Lung (tissue), 11 donors: ENCODE measurements at regions not wholly inside any gene's neighbourhood (a gene's known extent, or its start where the extent isn't known, plus 50 kb on each side); places are given as distances from the start of the nearest gene placed in this dataset.

ENCODE experiments used
- ATAC-seq: fragments of 200-7000 bp; cut with Tn5 transposase; one replicate; pipeline ENCODE4 v1.9.1; 2020; ENCODE audit warnings: moderate number of reproducible peaks; ENCODE audit not compliant: insufficient read depth, low FRiP score
- DNase-seq, 3 donors: peaks; one replicate each; pipeline ENCODE4 v3.0.0-alpha.2; 2013 to 2017
- H3K27ac ChIP-seq, 2 donors: one replicate each; pipeline ENCODE4 v1.5.1; 2013; ENCODE audit warnings: mild to moderate bottlenecking in 2 of 2, moderate library complexity in 2 of 2, control low read depth in 1 of 2, inconsistent platforms in 1 of 2, low read depth in 1 of 2, low read length in 1 of 2
- H3K27me3 ChIP-seq, 3 donors: one replicate each; pipeline ENCODE4 v1.5.1; 2013; ENCODE audit warnings: low read length in 2 of 3; ENCODE audit not compliant: control insufficient read depth in 3 of 3, insufficient read depth in 3 of 3
- H3K36me3 ChIP-seq, 4 donors: one replicate each; pipeline ENCODE4 v1.5.1; 2013; ENCODE audit warnings: low read length in 4 of 4, mild to moderate bottlenecking in 1 of 4, moderate library complexity in 1 of 4; ENCODE audit not compliant: control insufficient read depth in 4 of 4, insufficient read depth in 4 of 4
- H3K4me1 ChIP-seq, 5 donors: one replicate each; pipeline ENCODE4 v1.5.1; 2013; ENCODE audit warnings: low read length in 5 of 5, mild to moderate bottlenecking in 2 of 5, moderate library complexity in 1 of 5; ENCODE audit not compliant: control insufficient read depth in 5 of 5, insufficient read depth in 5 of 5
- H3K4me3 ChIP-seq: one replicate; pipeline ENCODE4 v1.5.1; 2013; ENCODE audit warnings: mild to moderate bottlenecking, control low read depth, moderate library complexity
- H3K9ac ChIP-seq, 2 donors: one replicate each; pipeline ENCODE4 v1.5.1; 2013; ENCODE audit warnings: low read length in 2 of 2, control low read depth in 1 of 2; ENCODE audit not compliant: insufficient read depth in 1 of 2
- H3K9me3 ChIP-seq, 4 donors: one replicate each; pipeline ENCODE4 v1.5.1; 2013; ENCODE audit warnings: low read length in 3 of 4, mild to moderate bottlenecking in 1 of 4, moderate library complexity in 1 of 4; ENCODE audit not compliant: control insufficient read depth in 4 of 4, insufficient read depth in 3 of 4
- CTCF ChIP-seq: IDR thresholded peaks from 2 replicates; pipeline ENCODE4 v1.5.1; 2012; ENCODE audit warnings: mild to moderate bottlenecking; ENCODE audit errors: control extremely low read depth, extremely low read depth
- WGBS, 2 donors: extraction: QIAGEN DNeasy Blood & Tissue Kit; methylation state at CpG; one replicate each; pipeline ENCODE4 v1.1.7; 2013; 5-methylcytosine and 5-hydroxymethylcytosine counted together
- donor health status: control.
- donor health status: control.
- donor health status: Bipolar disorder and iron deficiency.
- donor health status: healthy.
- donor health status: DM: yes; HTN: yes; CAD: no.

DNA sequence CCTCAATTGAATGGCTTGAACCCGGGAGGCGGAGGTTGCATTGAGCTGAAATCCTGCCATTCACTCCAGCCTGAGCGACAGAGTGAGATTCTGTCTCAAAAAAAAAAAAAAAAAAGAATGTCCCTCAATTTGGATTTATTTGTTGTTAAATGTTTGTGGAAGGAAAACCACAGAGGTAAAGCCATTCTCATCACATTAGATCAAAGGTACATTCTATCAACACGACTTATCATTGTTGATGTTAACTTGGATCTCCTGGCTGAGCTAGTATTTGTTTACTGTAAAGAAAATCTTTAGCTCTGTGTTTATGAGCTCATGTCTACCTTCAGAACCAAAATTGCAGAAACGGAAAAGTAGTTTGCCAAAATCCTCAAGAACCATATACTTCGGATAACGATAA lies 91.4 kb upstream of the SALL4 start:
- no peak for ATAC-seq
- TF ChIP-seq CTCF = no peak
- no peak overlapping the region for H3K4me3 ChIP-seq

GRCh38 chr20:51890003-51890402 lies 87.7 kb upstream of the SALL4 start:
- H3K36me3 ChIP-seq = no peaks in the 10 kb centered on the region
- WGBS, 2 donors = 79 to 94% methylated on average over 9 of the region's 9 CpGs
- H3K9me3 ChIP-seq = no peaks in the 10 kb centered on the region
- TF ChIP-seq CTCF = no peak
- no peaks in the 10 kb centered on the region for H3K4me1 ChIP-seq
- H3K4me3 ChIP-seq = no peak overlapping the region
- ATAC-seq (no peak), DNase-seq (no peak)
- H3K9ac ChIP-seq = no peak overlapping the region
- H3K27me3 ChIP-seq = no peaks in the 10 kb centered on the region
- no peak overlapping the region for H3K27ac ChIP-seq

More for the DNA sequence above, 91.4 kb upstream of the SALL4 start:
- WGBS, 2 donors = 73 to 90% methylated on average over 7 of the region's 7 CpGs
- Histone ChIP-seq H3K9ac (no peak overlapping the region), H3K36me3 (no peaks in the 10 kb centered on the region), H3K27ac (no peak overlapping the region), H3K9me3 (no peaks in the 10 kb centered on the region), H3K4me1 (no peaks in the 10 kb centered on the region), H3K27me3 (no peaks in the 10 kb centered on the region)
- no peak for DNase-seq

GRCh38 chr20:51889466-51889865 lies 87.1 kb upstream of the SALL4 start:
- Histone ChIP-seq H3K36me3 (no peaks in the 10 kb centered on the region), H3K27ac (no peak overlapping the region), H3K4me1 (no peaks in the 10 kb centered on the region), H3K4me3 (no peak overlapping the region), H3K9me3 (no peaks in the 10 kb centered on the region), H3K27me3 (no peaks in the 10 kb centered on the region), H3K9ac (no peak overlapping the region)
- ATAC-seq (no peak), DNase-seq (peak in 1 of 3 donors; percentile 13)
- TF ChIP-seq CTCF = no peak
- 47 to 57% methylated on average over 4 of the region's 4 CpGs for WGBS, 2 donors

DNA sequence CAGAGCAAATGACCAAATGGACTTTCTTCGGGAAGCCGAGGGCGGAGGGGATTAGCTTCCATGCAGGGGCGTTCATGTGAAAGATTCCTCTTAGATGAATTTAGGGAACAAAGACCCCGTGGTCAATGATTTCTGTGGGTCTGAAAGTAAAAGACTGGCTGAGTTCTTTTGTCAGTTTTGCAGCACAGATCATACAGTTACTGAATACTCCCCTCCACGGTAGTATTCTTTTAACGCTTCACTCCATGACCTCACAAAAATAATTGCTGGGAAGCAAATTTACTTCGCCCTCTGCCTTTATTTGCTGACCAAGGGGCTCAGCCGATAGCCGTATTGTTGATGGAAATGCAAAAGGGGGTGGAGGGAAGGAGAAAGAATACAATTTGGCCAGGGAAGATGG lies 86.0 kb upstream of the SALL4 start:
- H3K4me1 ChIP-seq = no peaks in the 10 kb centered on the region
- 87 to 88% methylated on average over 10 of the region's 10 CpGs for WGBS, 2 donors
- H3K9ac ChIP-seq = no peak overlapping the region
- no peak overlapping the region for H3K27ac ChIP-seq
- no peak for TF ChIP-seq CTCF
- ATAC-seq (no peak), DNase-seq (no peak)
- H3K9me3 ChIP-seq = no peaks in the 10 kb centered on the region
- no peaks in the 10 kb centered on the region for H3K27me3 ChIP-seq
- H3K36me3 ChIP-seq = no peaks in the 10 kb centered on the region
- H3K4me3 ChIP-seq = no peak overlapping the region
